ENCODE measurements at regions not wholly inside any gene's neighbourhood (a gene's known extent, or its start where the extent isn't known, plus 50 kb on each side); places are given as distances from the start of the nearest gene placed in this dataset.

GRCh38 chr12:126791122-126791521 is 1475.8 kb upstream of the TMEM132C start:
- peaks cover 3% of the 10 kb centered on the region for H3K9me3 Mint-ChIP-seq
- no peak overlapping the region for H3K4me3 Mint-ChIP-seq
- DNase-seq (ENCODE audit: low spot score in 2 of 2) (no peak), ATAC-seq (no peak)
- H3K4me1 Mint-ChIP-seq = no peaks in the 10 kb centered on the region
- no peaks in the 10 kb centered on the region for H3K36me3 Mint-ChIP-seq
- no peak overlapping the region for H3K27ac Mint-ChIP-seq

DNA sequence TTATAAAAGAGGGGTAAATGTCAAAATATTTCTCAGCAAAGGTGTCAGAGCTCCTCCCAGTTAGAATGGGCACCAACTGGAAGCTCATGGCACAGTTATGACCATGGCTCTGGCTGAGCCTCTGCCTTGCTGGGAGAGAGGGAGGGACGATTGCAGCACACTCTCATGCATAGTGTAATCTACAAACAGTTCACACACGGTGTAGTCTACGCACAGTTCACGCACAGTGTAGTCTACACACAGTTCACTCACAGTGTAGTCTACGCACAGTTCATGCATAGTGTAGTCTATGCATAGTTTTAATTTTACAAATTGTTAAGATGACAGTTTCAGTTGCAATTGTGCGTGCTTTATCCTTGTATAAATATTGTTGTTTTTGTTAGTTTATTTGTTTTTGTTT is 1474.6 kb upstream of the TMEM132C start:
- no peak for DNase-seq (ENCODE audit: low spot score in 2 of 2)
- Mint-ChIP-seq H3K4me3 (no peak overlapping the region), H3K36me3 (no peaks in the 10 kb centered on the region), H3K27ac (no peak overlapping the region), H3K9me3 (peaks cover 3% of the 10 kb centered on the region), H3K4me1 (no peaks in the 10 kb centered on the region)
- ATAC-seq = no peak

DNA sequence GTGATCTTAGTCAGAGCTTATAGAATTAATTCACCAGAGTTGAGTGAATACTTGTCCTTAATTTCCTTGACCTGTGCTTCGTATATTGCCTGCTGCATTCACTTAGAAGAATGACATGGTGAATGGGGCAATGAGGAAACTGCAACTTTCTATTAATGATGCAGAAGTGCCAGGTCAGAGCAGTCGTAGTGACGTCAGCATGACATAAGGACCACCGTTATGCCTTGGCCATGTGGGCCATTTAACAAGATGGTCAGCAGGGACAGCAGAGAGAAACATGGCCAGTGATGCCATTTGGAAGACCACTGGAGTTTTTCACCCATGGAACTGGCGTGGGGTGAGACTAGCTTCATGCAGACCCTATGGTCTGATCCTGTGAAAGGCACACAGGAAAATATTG is 1469.4 kb upstream of the TMEM132C start:
- H3K4me1 Mint-ChIP-seq = no peaks in the 10 kb centered on the region
- DNase-seq (ENCODE audit: low spot score in 2 of 2) (no peak), ATAC-seq (no peak)
- no peak overlapping the region for H3K27ac Mint-ChIP-seq
- H3K4me3 Mint-ChIP-seq = no peak overlapping the region
- H3K9me3 Mint-ChIP-seq = peaks cover 3% of the 10 kb centered on the region
- H3K36me3 Mint-ChIP-seq = no peaks in the 10 kb centered on the region

GRCh38 chr12:126798449-126798848 is 1468.5 kb upstream of the TMEM132C start:
- Mint-ChIP-seq H3K4me3 (no peak overlapping the region), H3K36me3 (no peaks in the 10 kb centered on the region), H3K4me1 (no peaks in the 10 kb centered on the region), H3K27ac (no peak overlapping the region), H3K9me3 (no peaks in the 10 kb centered on the region)
- DNase-seq (ENCODE audit: low spot score in 2 of 2) (no peak), ATAC-seq (no peak)

GRCh38 chr12:126807312-126807865 is 1459.6 kb upstream of the TMEM132C start:
- H3K27ac Mint-ChIP-seq = no peak overlapping the region

GRCh38 chr12:126811391-126811790 is 1455.6 kb upstream of the TMEM132C start:
- H3K9me3 Mint-ChIP-seq = no peaks in the 10 kb centered on the region
- ATAC-seq (no peak), DNase-seq (ENCODE audit: low spot score in 2 of 2) (no peak)
- no peak overlapping the region for H3K4me3 Mint-ChIP-seq
- H3K4me1 Mint-ChIP-seq = no peaks in the 10 kb centered on the region
- no peak overlapping the region for H3K27ac Mint-ChIP-seq
- no peaks in the 10 kb centered on the region for H3K36me3 Mint-ChIP-seq

More at GRCh38 chr12:126807312-126807865, 1459.6 kb upstream of the TMEM132C start:
- H3K36me3 Mint-ChIP-seq = no peaks in the 10 kb centered on the region
- H3K9me3 Mint-ChIP-seq = no peaks in the 10 kb centered on the region
- H3K4me1 Mint-ChIP-seq = no peaks in the 10 kb centered on the region
- no peak for ATAC-seq
- DNase-seq (ENCODE audit: low spot score in 2 of 2) = no peak
- no peak overlapping the region for H3K4me3 Mint-ChIP-seq

- Mint-ChIP-seq H3K36me3 (no peaks in the 10 kb centered on the region), H3K27ac (no peak overlapping the region), H3K4me1 (no peaks in the 10 kb centered on the region), H3K9me3 (peaks cover 13% of the 10 kb centered on the region), H3K4me3 (no peak overlapping the region)
- no peak for DNase-seq (ENCODE audit: low spot score in 2 of 2)
- no peak for ATAC-seq
Measured at GRCh38 chr12:126819554-126819953, 1447.4 kb upstream of the TMEM132C start.

- DNase-seq (ENCODE audit: low spot score in 2 of 2) = no peak
- H3K9me3 Mint-ChIP-seq = peaks cover 12% of the 10 kb centered on the region
- H3K27ac Mint-ChIP-seq = no peak overlapping the region
- no peaks in the 10 kb centered on the region for H3K36me3 Mint-ChIP-seq
- ATAC-seq = no peak
- H3K4me1 Mint-ChIP-seq = no peaks in the 10 kb centered on the region
- no peak overlapping the region for H3K4me3 Mint-ChIP-seq
Measured at GRCh38 chr12:126830778-126831680, 1435.9 kb upstream of the TMEM132C start.

- H3K4me3 Mint-ChIP-seq = no peak overlapping the region
- DNase-seq (ENCODE audit: low spot score in 2 of 2) (no peak), ATAC-seq (no peak)
- H3K36me3 Mint-ChIP-seq = no peaks in the 10 kb centered on the region
- no peaks in the 10 kb centered on the region for H3K4me1 Mint-ChIP-seq
- no peak overlapping the region for H3K27ac Mint-ChIP-seq
- peaks cover 19% of the 10 kb centered on the region for H3K9me3 Mint-ChIP-seq
Measured at GRCh38 chr12:126837697-126838096, 1429.3 kb upstream of the TMEM132C start.

- no peaks in the 10 kb centered on the region for H3K4me1 Mint-ChIP-seq
- H3K4me3 Mint-ChIP-seq = no peak overlapping the region
- no peaks in the 10 kb centered on the region for H3K36me3 Mint-ChIP-seq
- DNase-seq (ENCODE audit: low spot score in 2 of 2) = no peak
- no peak overlapping the region for H3K27ac Mint-ChIP-seq
- ATAC-seq = no peak
- no peaks in the 10 kb centered on the region for H3K9me3 Mint-ChIP-seq
Measured at GRCh38 chr12:126843915-126844669, 1422.9 kb upstream of the TMEM132C start.

- H3K27ac Mint-ChIP-seq = no peak overlapping the region
- no peaks in the 10 kb centered on the region for H3K9me3 Mint-ChIP-seq
- no peak for ATAC-seq
- no peaks in the 10 kb centered on the region for H3K4me1 Mint-ChIP-seq
- no peaks in the 10 kb centered on the region for H3K36me3 Mint-ChIP-seq
- no peak overlapping the region for H3K4me3 Mint-ChIP-seq
- no peak for DNase-seq (ENCODE audit: low spot score in 2 of 2)
Measured at GRCh38 chr12:126847005-126847629, 1419.9 kb upstream of the TMEM132C start.

- ATAC-seq = no peak
- Mint-ChIP-seq H3K4me1 (no peaks in the 10 kb centered on the region), H3K36me3 (no peaks in the 10 kb centered on the region), H3K9me3 (no peaks in the 10 kb centered on the region), H3K27ac (no peak overlapping the region), H3K4me3 (no peak overlapping the region)
- no peak for DNase-seq (ENCODE audit: low spot score in 2 of 2)
Measured at GRCh38 chr12:126855768-126856167, 1411.2 kb upstream of the TMEM132C start.

GRCh38 chr12:126856958-126857357 is 1410.0 kb upstream of the TMEM132C start:
- Mint-ChIP-seq H3K27ac (no peak overlapping the region), H3K4me1 (no peaks in the 10 kb centered on the region), H3K4me3 (no peak overlapping the region), H3K36me3 (no peaks in the 10 kb centered on the region), H3K9me3 (no peaks in the 10 kb centered on the region)
- no peak for ATAC-seq
- no peak for DNase-seq (ENCODE audit: low spot score in 2 of 2)

- no peak for DNase-seq (ENCODE audit: low spot score in 2 of 2)
- no peak overlapping the region for H3K4me3 Mint-ChIP-seq
- ATAC-seq = no peak
- no peaks in the 10 kb centered on the region for H3K9me3 Mint-ChIP-seq
- no peak overlapping the region for H3K27ac Mint-ChIP-seq
- no peaks in the 10 kb centered on the region for H3K4me1 Mint-ChIP-seq
- no peaks in the 10 kb centered on the region for H3K36me3 Mint-ChIP-seq
Measured at GRCh38 chr12:126858560-126858959, 1408.4 kb upstream of the TMEM132C start.

DNA sequence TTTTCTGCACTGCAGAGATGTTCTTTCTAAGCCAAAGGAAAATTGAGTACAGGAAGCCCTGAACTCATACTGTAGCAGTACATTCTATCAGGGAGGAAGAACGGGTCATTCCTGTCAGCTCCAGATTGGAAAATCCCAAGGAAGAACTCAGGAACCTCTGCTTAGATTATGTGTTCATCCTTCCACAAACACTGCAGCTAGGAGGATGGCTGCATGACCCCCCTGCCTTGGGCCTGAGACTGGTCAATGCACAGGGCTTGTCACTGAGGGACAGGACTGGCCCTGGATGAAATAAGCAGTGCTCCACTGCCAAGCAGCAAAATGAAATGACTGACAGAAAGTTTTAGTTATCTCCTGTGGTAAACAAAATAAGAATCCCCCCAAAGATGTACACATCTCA is 1406.8 kb upstream of the TMEM132C start:
- DNase-seq (ENCODE audit: low spot score in 2 of 2) (no peak), ATAC-seq (no peak)
- no peaks in the 10 kb centered on the region for H3K4me1 Mint-ChIP-seq
- no peak overlapping the region for H3K4me3 Mint-ChIP-seq
- no peak overlapping the region for H3K27ac Mint-ChIP-seq
- no peaks in the 10 kb centered on the region for H3K9me3 Mint-ChIP-seq
- no peaks in the 10 kb centered on the region for H3K36me3 Mint-ChIP-seq

All from stimulated activated effector memory CD8-positive, alpha-beta T cell treated with anti-CD3 and anti-CD28 coated beads, Interleukin-12 subunit alpha, Interleukin-12 subunit beta, amount 100 ng/mL, for 72 hours (primary cell).